A673 (cell line): ENCODE measurements at regions not wholly inside any gene's neighbourhood (a gene's known extent, or its start where the extent isn't known, plus 50 kb on each side); places are given as distances from the start of the nearest gene placed in this dataset.
"Not testable (repeated sequence)": the region's sequence is repeated elsewhere in the genome, so short reads cannot be mapped to it uniquely, and the experiment has no call there.

Experiments
- EZH2 ChIP-seq: fragments of 200-600 bp; sonication (generic); IDR thresholded peaks from 2 replicates; pipeline ENCODE4 v1.6.1; 2017; ENCODE audit warnings: borderline replicate concordance, low read depth, mild to moderate bottlenecking, mixed read lengths, antibody characterized with exemption, low read length; ENCODE audit not compliant: poor library complexity, severe bottlenecking
- TF ChIP-seq, protein P1 (sequence below): fragments of 300-800, 200-600 bp; sonication (generic); conservative IDR thresholded peaks from 2 replicates; pipeline ENCODE4 v1.5.1; 2017; ENCODE audit warnings: low read depth, mild to moderate bottlenecking, antibody characterized with exemption, low read length, moderate library complexity, mixed read lengths

DNA sequence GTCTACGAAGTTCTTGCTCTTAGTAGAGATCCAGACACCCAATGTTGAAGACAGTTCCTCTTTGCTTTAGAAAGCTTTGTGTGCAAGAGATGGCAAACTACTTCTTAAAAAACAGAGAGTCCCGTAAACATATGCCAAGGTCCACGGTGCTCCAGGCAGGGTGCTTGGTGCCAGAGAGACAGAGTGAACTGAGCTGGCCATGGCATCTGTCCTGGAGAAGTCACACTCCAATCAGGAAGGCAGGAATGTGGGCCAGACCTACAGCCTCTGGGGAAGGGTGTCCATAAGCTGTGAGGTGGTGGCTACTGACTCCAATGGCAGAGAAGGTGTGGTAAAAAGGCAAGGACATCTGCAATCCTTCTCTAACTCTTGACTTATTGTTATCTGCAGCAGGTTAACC, 242.0 kb upstream of the PLGLB2 start:
- TF ChIP-seq, protein P1, sequence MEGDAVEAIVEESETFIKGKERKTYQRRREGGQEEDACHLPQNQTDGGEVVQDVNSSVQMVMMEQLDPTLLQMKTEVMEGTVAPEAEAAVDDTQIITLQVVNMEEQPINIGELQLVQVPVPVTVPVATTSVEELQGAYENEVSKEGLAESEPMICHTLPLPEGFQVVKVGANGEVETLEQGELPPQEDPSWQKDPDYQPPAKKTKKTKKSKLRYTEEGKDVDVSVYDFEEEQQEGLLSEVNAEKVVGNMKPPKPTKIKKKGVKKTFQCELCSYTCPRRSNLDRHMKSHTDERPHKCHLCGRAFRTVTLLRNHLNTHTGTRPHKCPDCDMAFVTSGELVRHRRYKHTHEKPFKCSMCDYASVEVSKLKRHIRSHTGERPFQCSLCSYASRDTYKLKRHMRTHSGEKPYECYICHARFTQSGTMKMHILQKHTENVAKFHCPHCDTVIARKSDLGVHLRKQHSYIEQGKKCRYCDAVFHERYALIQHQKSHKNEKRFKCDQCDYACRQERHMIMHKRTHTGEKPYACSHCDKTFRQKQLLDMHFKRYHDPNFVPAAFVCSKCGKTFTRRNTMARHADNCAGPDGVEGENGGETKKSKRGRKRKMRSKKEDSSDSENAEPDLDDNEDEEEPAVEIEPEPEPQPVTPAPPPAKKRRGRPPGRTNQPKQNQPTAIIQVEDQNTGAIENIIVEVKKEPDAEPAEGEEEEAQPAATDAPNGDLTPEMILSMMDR: not testable (repeated sequence)
- TF ChIP-seq EZH2: not testable (repeated sequence)
